HG03196 (cell line): ENCODE measurements at regions not wholly inside any gene's neighbourhood (a gene's known extent, or its start where the extent isn't known, plus 50 kb on each side); places are given as distances from the start of the nearest gene placed in this dataset.

Source experiments
- ATAC-seq: cut with Tn5 transposase; IDR thresholded peaks from one replicate; pipeline ENCODE4 v1.9.1; 2021; ENCODE audit not compliant: unreplicated experiment

- no peak for ATAC-seq
Measured at GRCh38 chr2:217081799-217082198, 221.9 kb upstream of the TNP1 start.

GRCh38 chr2:217079165-217079564 is 219.3 kb upstream of the TNP1 start:
- ATAC-seq, result no peak

GRCh38 chr2:217077831-217078407 is 218.1 kb upstream of the TNP1 start:
- peak; percentile 66 for ATAC-seq

- no peak for ATAC-seq
Measured at GRCh38 chr2:217076657-217077232, 216.9 kb upstream of the TNP1 start.

- no peak for ATAC-seq
Measured at GRCh38 chr2:217076058-217076435, 216.2 kb upstream of the TNP1 start.

- ATAC-seq, result no peak
Measured at GRCh38 chr2:217075268-217076057, 215.6 kb upstream of the TNP1 start.

- ATAC-seq, result no peak
Measured at GRCh38 chr2:217074576-217075255, 214.9 kb upstream of the TNP1 start.

GRCh38 chr2:217071416-217071815 is 211.6 kb upstream of the TNP1 start:
- ATAC-seq, result no peak

- no peak for ATAC-seq
Measured at GRCh38 chr2:217070611-217071010, 210.7 kb upstream of the TNP1 start.

GRCh38 chr2:217070043-217070430 is 210.2 kb upstream of the TNP1 start:
- no peak for ATAC-seq

- ATAC-seq, result no peak
Measured at GRCh38 chr2:217069263-217070042, 209.6 kb upstream of the TNP1 start.

GRCh38 chr2:217068677-217069250 is 208.9 kb upstream of the TNP1 start:
- ATAC-seq, result no peak

GRCh38 chr2:217067787-217068186 is 207.9 kb upstream of the TNP1 start:
- no peak for ATAC-seq

- ATAC-seq, result no peak
Measured at GRCh38 chr2:217066510-217067270, 206.8 kb upstream of the TNP1 start.

GRCh38 chr2:217065695-217066405 is 206.0 kb upstream of the TNP1 start:
- ATAC-seq, result no peak

- no peak for ATAC-seq
Measured at GRCh38 chr2:217065012-217065290, 205.1 kb upstream of the TNP1 start.

- no peak for ATAC-seq
Measured at GRCh38 chr2:217064234-217065011, 204.6 kb upstream of the TNP1 start.

GRCh38 chr2:217063238-217063755 is 203.4 kb upstream of the TNP1 start:
- ATAC-seq, result no peak

GRCh38 chr2:217062768-217063167 is 202.9 kb upstream of the TNP1 start:
- no peak for ATAC-seq
